ENCODE measurements at regions not wholly inside any gene's neighbourhood (a gene's known extent, or its start where the extent isn't known, plus 50 kb on each side); places are given as distances from the start of the nearest gene placed in this dataset.

DNA sequence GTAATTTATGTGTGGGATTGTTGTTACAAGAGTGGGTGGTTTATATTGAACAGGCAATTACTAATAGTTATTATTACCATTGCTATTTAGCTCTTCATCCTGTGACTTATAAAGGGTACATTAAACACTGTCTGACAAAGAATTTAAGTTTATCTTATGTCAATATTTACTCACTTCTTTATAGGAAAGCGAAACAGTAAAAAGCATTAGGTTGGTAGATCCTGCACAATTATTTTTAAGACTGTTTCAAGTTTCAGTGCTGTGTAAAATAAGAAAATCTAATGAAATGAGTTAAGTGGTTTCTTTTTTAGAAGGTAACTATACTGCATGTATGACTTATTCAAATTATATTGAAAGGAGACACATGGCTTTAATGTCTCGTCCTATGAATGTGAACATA lies 135.8 kb upstream of the MAP3K7 start:
- no peak for DNase-seq

DNA sequence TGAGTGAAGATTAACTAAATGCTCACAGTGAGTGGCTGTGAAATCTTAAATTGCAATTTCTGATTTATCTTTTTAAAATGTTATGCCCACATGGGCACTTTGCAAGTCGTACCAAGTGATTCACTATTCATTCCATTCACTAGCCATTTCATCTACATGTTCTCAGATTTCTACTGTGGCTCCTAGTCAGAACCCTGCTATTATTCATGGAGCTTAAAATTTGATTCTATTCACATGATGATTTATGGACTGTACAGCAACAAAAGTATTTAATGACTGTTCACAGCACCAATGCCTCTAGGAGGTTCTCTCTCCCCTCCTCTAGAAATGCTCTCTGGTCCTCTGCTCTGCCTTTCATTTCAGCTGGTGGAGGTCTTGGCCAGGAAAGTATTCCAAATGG lies 133.5 kb upstream of the MAP3K7 start:
- no peak for DNase-seq

DNA sequence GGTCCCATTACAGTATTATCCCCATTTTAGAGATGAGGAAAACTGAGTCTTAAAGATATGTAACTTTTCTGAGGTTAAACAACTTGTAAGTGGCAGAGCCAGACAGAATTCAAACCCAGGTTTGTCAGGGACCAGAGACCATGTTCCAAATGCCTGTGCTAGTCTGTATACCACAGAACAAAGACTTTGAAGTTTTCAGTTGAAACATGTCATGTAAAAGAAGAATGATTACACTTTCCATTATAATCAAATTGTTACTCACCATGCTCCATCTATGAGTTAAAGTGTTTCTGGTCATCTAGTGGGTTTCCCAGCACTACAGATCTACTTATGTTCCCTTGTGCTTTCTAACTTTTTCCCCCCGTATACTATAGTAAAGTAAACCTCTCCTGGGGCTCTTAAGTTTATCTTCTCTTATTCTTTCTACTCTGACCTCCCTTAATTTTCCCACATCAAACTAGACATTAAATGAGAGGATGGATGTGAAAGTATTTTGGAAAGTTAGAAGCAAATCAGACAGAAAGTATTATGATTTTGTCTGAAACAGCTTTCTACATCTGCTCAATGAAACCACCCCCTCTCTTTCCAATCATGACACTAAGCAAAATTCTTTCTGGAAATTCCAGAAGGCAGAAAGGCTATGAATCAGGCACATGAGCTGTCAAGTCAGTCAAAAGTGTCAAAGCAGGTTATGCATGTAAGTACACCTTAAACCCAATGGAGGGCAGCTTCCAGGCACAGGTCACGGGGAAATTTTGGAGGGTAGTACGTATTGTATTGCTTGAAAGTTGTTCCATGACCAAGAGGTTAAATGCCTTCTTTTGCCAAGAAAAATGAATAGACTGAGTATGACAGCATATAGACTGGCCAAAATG lies 132.7 kb upstream of the MAP3K7 start:
- no peak for DNase-seq

DNA sequence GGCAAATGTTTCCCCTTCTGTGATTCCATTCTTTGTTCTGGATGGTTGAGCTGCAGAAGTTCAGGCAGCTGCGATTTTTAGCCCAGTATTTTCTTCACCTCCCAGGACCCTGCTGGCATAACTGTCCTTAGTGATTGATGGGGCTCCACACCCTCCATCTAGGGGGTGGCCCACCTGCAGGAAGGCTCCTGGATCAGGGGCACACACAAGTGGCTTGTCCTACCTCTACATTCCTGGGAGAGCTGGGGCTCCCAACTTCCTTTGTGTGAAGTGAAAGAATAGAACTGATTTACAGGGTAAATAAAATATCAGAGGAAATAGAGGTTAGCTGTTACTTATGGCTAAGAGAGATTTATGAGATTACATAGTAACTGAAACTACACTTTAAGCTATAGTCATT lies 129.5 kb upstream of the MAP3K7 start:
- no peak for DNase-seq

DNA sequence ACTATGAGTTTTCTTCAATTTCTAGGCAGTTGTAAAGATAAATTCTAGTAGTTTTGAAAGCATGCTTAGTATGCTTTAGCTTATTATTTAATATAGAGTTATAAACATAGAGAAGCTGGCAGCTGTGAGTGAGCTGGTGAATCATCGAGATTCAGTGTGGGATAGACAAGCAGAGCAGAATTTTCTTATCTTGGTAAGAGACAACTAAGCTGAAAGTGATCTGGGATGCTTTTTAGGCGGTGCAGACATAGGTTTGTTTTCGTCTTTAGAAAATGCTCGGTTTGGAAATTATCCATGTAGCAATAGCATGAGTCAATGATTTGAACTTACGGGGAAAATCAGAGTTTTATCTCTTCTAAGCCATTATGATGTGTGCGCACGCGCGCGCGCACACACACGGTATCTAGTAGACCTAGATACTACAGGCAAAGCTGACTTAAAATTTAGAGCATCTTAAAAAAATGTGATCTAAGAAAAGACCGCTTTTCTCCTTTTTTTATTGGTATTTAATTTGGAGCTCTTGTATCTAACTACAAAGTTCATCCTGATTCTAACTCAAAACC lies 128.3 kb upstream of the MAP3K7 start:
- no peak for DNase-seq

DNA sequence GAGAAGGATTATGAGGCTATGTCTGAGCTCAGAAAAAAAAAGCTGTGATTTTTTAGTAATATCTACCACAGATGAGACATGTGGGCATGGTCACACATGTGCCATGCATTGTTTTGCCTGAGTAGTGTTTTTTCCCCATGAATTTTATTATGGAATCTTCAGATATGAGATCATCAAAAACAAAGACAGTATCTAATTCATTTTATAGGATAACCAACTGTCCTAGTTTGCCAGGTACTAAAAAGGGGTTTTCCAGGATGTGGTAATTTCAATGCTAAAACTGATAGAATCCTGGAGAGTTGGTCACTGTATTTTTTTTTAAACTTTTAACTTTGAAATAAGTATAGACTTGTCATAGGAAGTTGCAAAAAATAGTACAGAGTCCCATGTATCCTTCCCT lies 127.4 kb upstream of the MAP3K7 start:
- DNase-seq, result no peak

DNA sequence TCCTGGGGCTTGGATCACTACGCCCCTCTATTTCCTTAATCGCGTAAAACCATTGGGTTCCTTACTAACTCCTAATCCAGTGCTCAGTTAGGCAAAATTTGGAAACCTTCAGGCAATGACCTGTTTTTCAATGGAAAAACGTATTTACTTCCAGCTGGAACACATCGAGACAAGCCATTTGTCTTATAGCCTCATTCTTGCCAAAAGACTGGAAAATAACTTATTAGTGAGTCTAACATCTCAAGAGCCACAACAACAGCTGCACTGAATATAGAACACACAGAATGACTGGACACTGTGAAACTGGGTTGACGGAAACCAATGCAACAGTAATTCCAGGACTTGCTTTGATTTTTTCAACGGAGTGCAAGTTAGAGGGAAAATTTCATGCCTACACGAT lies 125.2 kb upstream of the MAP3K7 start:
- DNase-seq, result no peak

DNA sequence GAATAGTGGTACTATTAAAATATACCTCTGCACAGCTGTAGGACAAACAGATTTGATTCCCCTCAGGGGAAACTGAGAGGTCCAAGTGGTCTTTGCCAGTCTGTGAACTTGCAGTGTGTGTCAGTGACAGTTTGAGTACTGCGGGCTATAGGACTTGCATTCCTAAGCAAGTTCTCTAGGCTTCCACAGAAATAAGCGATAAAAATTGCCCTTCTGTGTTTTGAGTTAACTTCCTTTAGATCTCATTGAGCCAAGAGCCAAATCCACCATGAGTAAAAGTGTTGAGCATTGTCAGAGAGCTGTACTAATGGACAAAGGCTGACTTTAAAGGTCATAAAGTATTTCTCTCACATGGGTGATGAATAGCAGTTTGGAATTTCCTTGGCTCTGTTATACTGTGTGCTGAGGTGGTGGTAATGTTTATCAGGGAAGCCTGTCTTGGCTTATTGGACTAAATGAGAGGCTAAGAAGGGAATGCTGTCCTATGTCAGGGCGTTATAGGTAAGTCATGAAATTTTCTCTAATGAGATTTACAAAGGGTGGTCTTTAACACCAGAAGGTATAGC lies 122.6 kb upstream of the MAP3K7 start:
- no peak for DNase-seq

DNA sequence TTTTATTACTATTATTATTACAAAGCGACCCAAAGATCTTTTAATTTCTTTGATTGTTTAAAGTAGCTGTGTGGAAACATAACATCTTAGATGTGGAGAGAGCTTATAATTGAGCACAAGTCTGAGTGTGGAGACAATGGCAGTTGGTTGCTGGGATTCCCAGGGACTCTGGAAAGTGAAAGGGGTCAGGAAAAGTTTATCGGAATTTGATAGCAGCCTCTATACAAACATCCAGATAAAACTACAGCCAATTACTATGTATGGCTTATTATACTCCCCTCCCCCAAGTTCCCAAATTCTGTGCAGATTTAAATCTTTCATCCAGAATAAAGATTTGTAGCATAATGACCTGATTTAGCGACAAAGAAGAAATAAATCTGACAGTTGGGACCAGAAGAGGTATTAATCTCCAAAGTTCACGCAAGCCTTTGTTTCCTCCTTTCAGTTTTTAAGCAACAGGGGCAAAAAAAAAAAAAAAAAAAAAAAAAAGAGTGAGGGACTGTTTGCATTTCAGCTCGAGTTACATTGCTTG lies 121.4 kb upstream of the MAP3K7 start:
- DNase-seq, result no peak

DNA sequence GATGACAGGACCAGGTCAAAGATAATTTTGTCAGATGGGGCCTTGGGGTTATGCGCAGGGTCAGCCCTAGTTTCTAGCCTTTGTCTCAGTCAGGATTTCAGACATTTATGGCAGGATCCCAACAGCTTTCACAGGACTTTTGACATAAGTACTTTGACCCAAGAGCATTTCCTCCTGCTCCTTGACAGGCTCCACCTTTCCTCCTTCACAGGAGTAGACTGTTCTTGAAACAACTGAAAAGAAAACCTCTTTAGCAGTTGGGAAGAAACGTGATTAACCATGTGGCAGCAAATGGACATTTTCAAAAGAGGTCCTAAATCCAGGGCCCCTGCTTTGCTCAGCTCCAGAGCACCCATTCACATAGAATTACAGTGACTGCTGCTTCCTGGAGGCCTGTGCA lies 120.4 kb upstream of the MAP3K7 start:
- no peak for DNase-seq

DNA sequence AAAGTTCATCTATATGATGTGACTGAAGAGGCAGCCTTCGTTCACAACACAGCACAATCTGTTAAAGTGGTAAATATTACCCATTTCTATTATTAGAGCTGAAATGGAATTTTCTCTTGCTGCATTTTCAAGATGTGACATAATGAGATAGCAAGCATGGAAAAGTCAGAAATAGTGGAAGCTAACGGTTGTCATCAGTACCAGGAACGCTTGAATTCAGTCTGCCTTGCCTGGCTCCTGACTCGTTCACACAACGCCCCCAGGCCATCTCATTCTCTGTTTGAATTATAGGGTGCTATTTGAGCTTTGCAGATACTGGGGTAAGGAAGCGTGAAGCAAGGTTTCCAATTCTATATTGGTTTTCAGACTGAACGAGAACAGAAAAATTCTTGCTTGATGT lies 116.5 kb upstream of the MAP3K7 start:
- DNase-seq, result no peak

DNA sequence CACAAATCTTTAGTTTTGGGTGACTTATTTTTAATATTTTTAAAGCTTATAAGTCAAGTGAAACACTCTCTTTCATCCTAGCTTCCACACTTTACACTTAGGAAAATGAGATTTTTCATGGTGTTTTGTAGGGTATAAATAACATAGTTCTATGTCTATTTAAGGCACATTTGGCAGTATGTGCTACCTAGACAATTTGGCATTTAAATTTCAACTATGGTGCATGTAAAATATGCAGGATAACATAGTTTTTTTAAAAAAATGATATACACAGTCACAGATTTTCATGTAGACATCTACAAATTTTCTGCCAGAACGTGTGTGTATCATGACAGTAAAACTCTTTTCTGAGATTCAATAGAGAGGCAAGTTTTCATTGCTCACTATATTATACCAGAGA lies 115.1 kb upstream of the MAP3K7 start:
- DNase-seq, result no peak

DNA sequence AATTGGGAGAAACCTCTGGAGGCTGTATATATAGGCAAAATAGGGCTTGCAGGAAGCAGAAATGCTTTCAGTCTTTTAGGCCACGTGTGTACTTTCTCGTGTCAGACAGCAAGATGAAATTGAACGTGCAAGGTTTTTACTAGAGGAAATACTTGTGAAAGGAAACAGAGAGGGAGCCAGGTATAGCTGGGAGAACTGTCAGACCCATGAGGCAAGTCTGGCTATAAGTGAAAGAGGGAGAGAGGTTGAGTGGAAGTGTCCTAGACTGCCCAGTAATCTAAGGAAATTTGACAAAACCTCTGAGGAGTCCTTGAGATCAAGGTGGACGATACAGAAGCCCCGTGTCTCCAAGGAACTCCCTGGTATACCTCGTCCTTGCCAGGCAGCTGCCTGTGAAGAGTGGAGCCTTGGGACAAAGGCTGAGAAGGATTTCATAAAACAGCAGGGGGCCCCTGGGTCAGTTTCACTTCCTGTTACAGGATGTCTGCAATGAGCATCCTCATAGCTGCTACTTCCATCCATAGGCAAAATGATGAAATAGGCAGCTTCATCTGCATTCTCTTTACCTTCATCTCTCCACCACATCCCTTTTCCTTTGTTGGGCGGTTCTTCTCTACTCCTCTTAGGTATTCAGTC lies 114.4 kb upstream of the MAP3K7 start:
- DNase-seq, result no peak

DNA sequence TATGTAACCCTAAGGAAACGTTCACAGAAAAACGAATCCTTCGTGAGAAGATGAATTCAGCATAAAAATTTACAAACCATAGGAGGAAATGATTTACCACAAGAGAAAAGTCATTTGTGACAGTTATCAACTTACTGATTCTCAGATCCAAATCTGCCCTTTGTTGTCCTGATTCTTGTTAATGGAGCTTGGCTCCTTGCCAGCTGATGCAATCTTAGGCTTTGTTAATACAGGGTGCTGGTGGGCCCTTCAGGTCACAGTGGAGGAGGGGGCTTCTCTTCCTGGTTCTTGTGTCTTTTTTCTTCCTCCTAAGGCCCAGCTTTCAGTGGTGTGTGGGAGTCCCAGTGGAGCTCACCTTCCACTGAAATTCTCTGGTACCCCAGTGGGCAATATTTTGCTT lies 108.4 kb upstream of the MAP3K7 start:
- DNase-seq, result no peak

DNA sequence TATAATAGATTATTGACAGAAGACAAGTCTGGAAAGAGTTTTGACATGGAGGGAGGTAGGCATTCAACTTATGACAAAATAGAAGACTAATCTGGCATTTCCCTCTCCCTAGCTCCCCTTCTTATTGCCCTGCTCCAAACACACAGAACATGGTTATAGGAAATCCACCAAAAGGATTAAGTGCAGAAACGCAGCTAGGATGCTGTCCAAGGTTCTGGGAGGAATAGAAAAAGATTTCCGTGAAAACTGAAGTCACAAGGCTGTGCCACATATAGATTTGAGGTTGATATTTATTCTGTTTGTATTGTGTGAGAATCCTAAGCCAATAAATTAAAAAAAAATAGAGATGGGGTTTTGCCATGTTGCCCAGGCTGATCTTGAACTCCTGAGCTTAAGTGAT lies 107.9 kb upstream of the MAP3K7 start:
- no peak for DNase-seq

DNA sequence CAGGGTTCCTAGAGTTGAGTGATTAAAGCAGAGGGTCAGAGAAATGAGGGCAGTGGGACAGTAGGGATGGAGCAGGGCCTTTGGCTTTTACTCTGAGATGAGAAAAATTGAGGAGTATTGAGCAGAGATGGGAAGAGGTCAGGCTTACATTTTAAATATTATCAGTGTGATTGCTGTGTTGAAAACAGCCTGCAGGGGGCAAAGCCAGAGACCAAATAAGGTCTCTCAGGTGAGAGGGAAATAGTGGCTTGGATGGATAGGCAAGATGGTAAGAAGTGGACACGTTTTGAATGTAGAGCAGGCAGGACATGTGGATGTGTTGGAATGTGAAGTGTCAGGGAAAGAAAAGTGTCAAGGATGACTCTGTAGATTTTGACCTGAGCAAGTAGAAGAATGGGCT lies 105.0 kb upstream of the MAP3K7 start:
- no peak for DNase-seq

DNA sequence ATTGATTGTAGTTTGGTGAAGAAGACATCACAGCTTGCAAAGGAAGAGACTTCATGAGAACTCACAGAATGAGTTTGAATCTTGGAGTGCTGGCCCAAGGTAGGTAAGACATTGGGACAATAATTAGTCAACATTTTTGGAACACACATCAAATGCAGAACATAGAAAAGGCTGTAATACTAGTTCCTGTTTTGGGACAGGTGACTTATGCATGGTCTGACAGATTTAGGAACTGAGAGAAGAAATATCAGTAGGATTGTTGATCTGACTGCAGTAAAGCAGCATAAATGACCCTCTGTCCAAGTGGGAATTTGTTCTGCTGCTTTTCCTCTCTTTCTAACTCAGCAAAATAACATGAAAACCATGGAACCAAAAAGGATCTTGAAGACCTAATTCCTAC lies 102.3 kb upstream of the MAP3K7 start:
- no peak for DNase-seq

DNA sequence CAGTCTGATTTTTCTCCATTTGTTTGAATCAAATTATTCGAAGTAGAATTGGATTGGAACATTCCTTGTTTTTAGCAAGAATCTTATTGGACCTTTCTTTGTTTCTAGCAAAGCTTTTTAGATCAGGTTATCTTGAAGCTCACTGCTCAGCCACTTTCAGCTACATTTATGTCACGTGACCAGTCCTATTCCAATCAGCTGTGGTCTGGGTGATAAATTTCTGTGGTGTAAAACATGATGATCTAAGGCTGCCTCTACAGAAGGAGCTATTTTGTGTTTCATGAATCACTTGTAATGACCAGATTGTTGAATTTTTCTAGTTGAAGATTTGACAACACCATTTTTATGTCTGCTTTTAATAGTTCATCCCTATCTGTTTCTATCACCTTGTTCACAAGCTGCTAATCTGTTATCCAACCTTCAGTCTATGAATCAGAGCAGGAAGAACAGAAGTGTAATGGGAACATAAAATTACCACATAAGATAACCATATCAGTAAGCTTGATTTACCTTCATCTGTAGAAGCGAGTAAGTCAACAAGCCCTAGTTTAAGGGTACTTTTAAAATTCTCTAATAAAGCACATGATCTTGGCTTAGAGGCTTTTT lies 101.0 kb upstream of the MAP3K7 start:
- no peak for DNase-seq

DNA sequence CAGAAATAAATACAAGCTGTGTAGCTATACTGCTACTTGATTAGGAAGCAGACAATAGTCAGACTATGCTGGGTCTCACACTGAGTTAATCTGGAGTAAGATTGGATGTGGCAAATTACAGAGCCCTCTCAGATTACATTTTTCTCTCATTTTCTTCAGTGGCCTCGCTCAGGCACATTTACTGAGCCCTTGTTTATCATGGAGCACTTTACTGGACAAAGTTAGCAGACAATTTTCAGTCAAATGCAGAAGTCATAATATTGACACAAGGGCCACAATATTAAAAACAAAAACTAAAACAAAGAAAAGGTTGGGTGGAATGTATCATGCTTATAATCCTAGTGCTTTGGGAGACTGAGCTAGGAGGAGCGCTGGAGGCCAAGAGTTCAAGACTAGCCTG lies 95.0 kb upstream of the MAP3K7 start:
- DNase-seq, result no peak

DNA sequence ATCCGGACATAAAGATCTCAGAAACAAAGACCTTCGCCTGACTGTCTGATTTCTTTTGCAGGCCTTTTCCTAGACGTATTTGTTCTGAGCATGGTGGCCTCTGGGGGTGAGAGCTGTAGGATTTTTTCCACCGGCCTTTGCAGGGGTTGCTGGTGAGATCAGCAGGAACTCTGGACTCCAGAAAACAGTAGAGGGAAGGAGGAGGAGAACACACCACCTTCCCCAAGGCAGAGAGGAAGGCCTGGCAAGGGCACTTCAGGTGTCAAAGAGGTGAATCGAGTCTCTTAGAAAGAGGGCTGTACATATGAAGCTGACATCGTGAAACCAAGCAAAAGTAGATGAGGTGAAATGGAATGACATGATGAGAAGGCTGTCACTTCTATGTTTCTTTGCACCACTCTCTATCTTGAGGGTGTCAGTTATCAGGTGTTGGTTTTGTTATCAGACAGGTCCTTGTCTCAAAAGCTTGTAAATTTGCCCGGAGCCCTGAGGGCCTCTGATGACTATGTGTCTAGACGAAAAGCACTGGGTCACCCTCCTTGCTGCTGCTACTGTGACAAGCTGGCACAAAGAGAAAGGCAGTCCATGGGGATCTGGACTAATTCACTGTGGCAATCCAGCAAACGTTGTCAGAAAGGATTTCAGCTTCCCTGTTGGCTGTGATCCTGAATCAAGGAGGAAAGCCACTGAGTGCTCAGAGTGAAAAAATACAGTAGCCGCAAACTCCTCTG lies 91.3 kb upstream of the MAP3K7 start:
- no peak for DNase-seq

DNA sequence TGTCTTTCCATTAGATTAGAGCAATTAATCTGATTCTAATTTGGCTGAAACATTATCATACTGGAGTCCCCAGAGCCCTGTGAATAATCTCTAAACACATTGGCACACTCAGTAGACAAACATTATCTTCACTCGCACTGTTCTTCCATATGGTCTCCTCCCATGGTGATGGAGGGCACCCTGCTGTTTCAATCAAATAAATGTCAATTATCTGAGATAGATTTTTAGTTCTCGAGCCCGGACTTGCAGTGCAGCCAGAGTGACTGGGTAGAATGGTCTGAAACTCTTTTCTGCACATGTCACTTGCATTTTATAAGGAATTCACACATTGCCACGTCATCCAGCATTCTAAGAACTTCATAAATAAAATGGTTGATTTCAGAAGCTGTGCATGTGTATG lies 90.6 kb upstream of the MAP3K7 start:
- DNase-seq, result no peak

DNA sequence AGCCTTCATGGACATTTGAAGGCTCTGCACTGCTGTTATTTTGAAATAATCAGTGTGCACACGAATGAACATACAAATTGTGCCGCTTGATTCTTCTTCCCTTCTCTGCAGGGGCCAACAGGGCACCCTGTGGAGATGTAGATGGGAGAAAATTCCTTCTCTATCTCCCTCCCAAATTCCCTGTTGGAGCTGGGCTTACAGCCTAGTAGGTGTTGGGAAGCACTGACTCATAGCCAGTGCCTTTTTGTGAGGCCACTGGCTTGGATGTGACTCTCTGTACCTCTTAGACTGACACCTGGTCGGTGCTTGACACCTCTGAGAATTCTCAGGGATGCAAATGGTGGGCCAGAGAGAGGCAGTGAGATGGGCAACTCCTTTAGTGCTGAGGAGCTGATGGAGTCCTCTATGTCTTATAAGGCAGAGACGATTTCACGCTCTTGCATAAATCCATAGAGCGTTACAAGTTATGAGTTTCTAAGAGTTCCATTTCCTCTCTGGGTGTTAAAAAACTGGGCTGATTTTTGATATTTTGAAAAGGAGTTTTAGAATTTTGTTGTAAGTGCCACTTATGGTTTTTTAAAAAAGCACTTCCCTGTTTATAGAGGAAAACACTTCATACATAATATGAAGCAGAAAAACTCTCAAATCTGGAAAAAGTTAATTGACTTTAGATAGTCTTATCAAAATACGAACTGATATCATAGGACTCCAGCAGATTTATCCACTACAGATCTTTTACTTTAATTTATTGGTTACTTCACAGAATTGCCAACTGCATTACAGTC lies 89.8 kb upstream of the MAP3K7 start:
- DNase-seq, result no peak
